Mesothelial cell of epicardium (in vitro differentiated cells): ENCODE measurements at regions not wholly inside any gene's neighbourhood (a gene's known extent, or its start where the extent isn't known, plus 50 kb on each side); places are given as distances from the start of the nearest gene placed in this dataset.
A peak's percentile ranks its signal among the peaks of the same experiment; 100 is the strongest.
"Not testable (repeated sequence)": the region's sequence is repeated elsewhere in the genome, so short reads cannot be mapped to it uniquely, and the experiment has no call there.

ENCODE experiments used
- DNase-seq, 2 experiments: peaks; one replicate each; pipeline ENCODE4 v3.0.0; 2021; ENCODE audit warnings: low spot score in 2 of 2; ENCODE audit not compliant: unreplicated experiment in 2 of 2
- H3K27ac Mint-ChIP-seq: 2 replicates; pipeline ENCODE4 v1.8.0; 2021; ENCODE audit warnings: mixed read lengths
- H3K27me3 Mint-ChIP-seq: 2 replicates; pipeline ENCODE4 v1.8.0; 2021; ENCODE audit warnings: low read depth, mixed read lengths
- H3K36me3 Mint-ChIP-seq: 2 replicates; pipeline ENCODE4 v1.8.0; 2021; ENCODE audit warnings: mixed read lengths
- H3K4me1 Mint-ChIP-seq: 2 replicates; pipeline ENCODE4 v1.8.0; 2021; ENCODE audit warnings: mixed read lengths
- H3K4me3 Mint-ChIP-seq: 2 replicates; pipeline ENCODE4 v1.8.0; 2021; ENCODE audit warnings: mild to moderate bottlenecking, moderate library complexity, mixed read lengths
- H3K9me3 Mint-ChIP-seq: 2 replicates; pipeline ENCODE4 v1.8.0; 2021; ENCODE audit warnings: mixed read lengths
- CTCF ChIP-seq: fragments of 200-600 bp; sonication (generic); IDR thresholded peaks from one replicate; pipeline ENCODE4 v1.5.0; 2021; ENCODE audit warnings: antibody characterized with exemption; ENCODE audit not compliant: unreplicated experiment

DNA sequence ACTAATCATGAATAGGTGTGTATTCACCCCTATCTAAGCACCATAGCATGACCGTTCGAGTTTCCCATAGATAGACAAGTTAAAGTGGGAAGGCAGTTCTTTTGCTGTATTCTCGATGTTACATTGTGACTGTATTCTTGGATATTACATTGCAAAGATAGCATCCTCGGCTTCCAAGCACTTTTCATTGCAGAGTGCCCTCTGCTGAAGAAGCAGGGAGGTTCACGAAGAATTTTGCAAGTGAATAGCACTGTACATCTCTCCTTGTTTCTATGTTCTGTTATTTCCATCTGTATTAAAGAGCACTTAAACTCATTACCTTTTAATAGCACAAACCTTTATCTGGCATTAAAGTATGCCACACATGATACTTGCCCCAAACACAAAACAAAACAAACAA lies 426.7 kb upstream of the ARX start:
- DNase-seq = no peak

GRCh38 chrX:25433307-25433706 lies 417.5 kb upstream of the ARX start:
- H3K4me1 Mint-ChIP-seq = no peaks in the 10 kb centered on the region
- H3K36me3 Mint-ChIP-seq = no peaks in the 10 kb centered on the region
- DNase-seq = no peak
- H3K27me3 Mint-ChIP-seq = peaks cover 12% of the 10 kb centered on the region
- peaks cover 30% of the 10 kb centered on the region for H3K9me3 Mint-ChIP-seq
- TF ChIP-seq CTCF = no peak
- H3K4me3 Mint-ChIP-seq = no peak overlapping the region
- H3K27ac Mint-ChIP-seq = no peak overlapping the region

More for the DNA sequence above, 426.7 kb upstream of the ARX start:
- Mint-ChIP-seq H3K27me3 (peaks cover 18% of the 10 kb centered on the region), H3K4me1 (no peaks in the 10 kb centered on the region), H3K4me3 (no peak overlapping the region), H3K27ac (no peak overlapping the region), H3K36me3 (no peaks in the 10 kb centered on the region), H3K9me3 (peaks cover 12% of the 10 kb centered on the region)
- no peak for TF ChIP-seq CTCF

DNA sequence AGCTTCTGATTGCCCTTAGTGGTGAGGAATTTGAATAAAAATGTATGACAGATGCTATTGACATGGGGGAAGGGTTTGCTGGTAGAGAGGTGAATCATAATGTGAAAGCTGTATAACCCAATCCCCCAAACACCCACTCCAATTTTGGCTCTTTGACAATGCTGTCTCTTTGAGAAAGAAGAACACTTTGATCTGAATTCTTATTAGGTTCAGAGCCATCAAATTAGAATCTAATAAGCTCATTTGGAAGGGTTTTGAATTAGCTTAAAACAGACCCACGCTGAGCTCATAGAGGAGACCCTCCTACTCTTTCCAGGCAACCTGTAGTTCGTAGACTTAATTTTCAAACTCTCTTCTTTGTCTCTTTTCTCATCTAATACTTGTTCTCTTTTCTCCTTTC lies 416.6 kb upstream of the ARX start:
- no peak for DNase-seq
- no peak overlapping the region for H3K27ac Mint-ChIP-seq
- no peak overlapping the region for H3K4me3 Mint-ChIP-seq
- H3K9me3 Mint-ChIP-seq = peaks cover 34% of the 10 kb centered on the region
- H3K4me1 Mint-ChIP-seq = no peaks in the 10 kb centered on the region
- peaks cover 12% of the 10 kb centered on the region for H3K27me3 Mint-ChIP-seq
- no peaks in the 10 kb centered on the region for H3K36me3 Mint-ChIP-seq
- TF ChIP-seq CTCF = no peak

DNA sequence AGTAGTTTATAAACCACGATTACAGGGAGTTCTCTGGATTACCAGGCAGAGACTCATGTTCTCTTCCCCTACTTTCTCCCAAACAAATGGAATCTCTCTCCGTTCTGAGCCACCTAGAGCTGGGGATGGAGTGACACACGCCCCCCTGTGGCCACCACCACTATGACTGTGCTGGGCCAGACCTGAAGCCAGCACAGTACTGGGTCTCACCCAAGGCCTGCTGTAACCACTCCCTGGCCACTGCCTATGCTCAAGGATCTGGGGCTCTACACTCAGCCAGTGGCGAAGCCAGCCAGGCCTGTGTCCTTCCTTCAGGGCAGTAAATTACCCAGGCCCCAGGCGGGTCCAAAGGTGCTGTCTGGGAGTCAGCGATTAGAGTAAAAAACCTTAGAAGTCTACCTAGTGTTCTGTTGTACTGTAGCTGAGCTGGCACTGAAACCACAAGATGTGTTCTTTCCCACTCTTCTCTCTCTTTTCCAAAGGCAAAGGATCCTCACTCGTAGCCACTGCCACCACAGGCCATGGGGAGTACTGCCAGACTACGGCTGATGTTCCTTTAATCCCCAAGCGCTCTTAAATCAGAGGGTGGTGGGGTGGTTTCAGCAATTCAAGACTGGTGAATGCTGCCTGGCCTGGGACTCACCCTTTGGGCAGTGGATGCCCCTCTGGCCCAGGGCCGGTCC lies 412.2 kb upstream of the ARX start:
- no peak overlapping the region for H3K27ac Mint-ChIP-seq
- peaks cover 55% of the 10 kb centered on the region for H3K9me3 Mint-ChIP-seq
- no peak overlapping the region for H3K4me3 Mint-ChIP-seq
- DNase-seq = no peak
- peak; percentile 12 for TF ChIP-seq CTCF
- no peaks in the 10 kb centered on the region for H3K4me1 Mint-ChIP-seq
- H3K36me3 Mint-ChIP-seq = no peaks in the 10 kb centered on the region
- peaks cover 7% of the 10 kb centered on the region for H3K27me3 Mint-ChIP-seq

GRCh38 chrX:25404163-25404562 lies 388.4 kb upstream of the ARX start:
- not testable (repeated sequence) for DNase-seq

DNA sequence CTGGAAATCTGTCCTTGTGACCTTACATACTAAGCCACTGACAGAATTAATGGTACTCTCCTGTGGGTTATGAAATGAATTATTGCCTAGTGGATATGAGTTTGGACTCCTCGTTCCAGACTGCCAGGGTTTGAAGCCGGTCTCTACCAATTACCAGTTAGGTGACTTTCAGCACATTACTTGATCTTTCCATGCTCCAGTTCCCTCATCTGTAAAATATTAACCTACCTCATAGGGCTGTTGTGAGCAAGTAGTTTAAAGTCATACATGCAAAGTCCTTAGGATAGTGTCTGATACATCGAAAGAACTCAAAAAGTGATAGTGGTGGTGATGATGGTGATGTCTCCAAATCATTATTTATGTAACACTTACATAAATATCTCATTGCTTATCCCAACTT lies 373.5 kb upstream of the ARX start:
- Mint-ChIP-seq H3K36me3 (no peaks in the 10 kb centered on the region), H3K27me3 (peaks cover 3% of the 10 kb centered on the region), H3K9me3 (peaks cover 44% of the 10 kb centered on the region), H3K4me3 (no peak overlapping the region), H3K4me1 (no peaks in the 10 kb centered on the region), H3K27ac (no peak overlapping the region)
- no peak for DNase-seq
- no peak for TF ChIP-seq CTCF

More at GRCh38 chrX:25404163-25404562, 388.4 kb upstream of the ARX start:
- not testable (repeated sequence) for H3K36me3 Mint-ChIP-seq, H3K4me3 Mint-ChIP-seq, H3K4me1 Mint-ChIP-seq, H3K27ac Mint-ChIP-seq, H3K27me3 Mint-ChIP-seq
- H3K9me3 Mint-ChIP-seq = peaks cover 51% of the 10 kb centered on the region
